Karpas-422 (cell line): ENCODE measurements at regions not wholly inside any gene's neighbourhood (a gene's known extent, or its start where the extent isn't known, plus 50 kb on each side); places are given as distances from the start of the nearest gene placed in this dataset.

Source experiments
- DNase-seq: peaks from one replicate; pipeline ENCODE4 v3.0.0-alpha.2; 2015
- H2AFZ ChIP-seq: fragments of 200-600 bp; sonication (generic); 2 replicates; pipeline ENCODE4 v1.6.1; 2014; ENCODE audit warnings: antibody characterized with exemption, low read length, mixed read lengths
- H3K27ac ChIP-seq: fragments of 200-600 bp; sonication (generic); 2 replicates; pipeline ENCODE4 v1.5.1; 2014; ENCODE audit warnings: mild to moderate bottlenecking, low read length, moderate library complexity
- H3K27me3 ChIP-seq: fragments of 200-600 bp; sonication (generic); 2 replicates; pipeline ENCODE4 v1.6.1; 2014; ENCODE audit warnings: low read length, mixed read lengths
- H3K36me3 ChIP-seq: fragments of 200-600 bp; sonication (generic); 2 replicates; pipeline ENCODE4 v1.6.1; 2014; ENCODE audit warnings: low read length, mixed read lengths; ENCODE audit not compliant: insufficient read depth
- H3K4me1 ChIP-seq: fragments of 200-600 bp; sonication (generic); 2 replicates; pipeline ENCODE4 v1.6.1; 2014; ENCODE audit warnings: mild to moderate bottlenecking, low read length, mixed read lengths
- H3K4me2 ChIP-seq: fragments of 200-600 bp; sonication (generic); 2 replicates; pipeline ENCODE4 v1.6.1; 2014; ENCODE audit warnings: low read length, low read depth, mild to moderate bottlenecking; ENCODE audit not compliant: poor library complexity, severe bottlenecking
- H3K4me3 ChIP-seq: fragments of 200-600 bp; sonication (generic); 2 replicates; pipeline ENCODE4 v1.5.1; 2014; ENCODE audit warnings: mild to moderate bottlenecking, antibody characterized with exemption, low read length, mixed read lengths
- H3K79me2 ChIP-seq: fragments of 200-600 bp; sonication (generic); 2 replicates; pipeline ENCODE4 v1.6.1; 2014; ENCODE audit warnings: mild to moderate bottlenecking, low read length, mixed read lengths
- H3K9ac ChIP-seq: fragments of 200-600 bp; sonication (generic); 2 replicates; pipeline ENCODE4 v1.6.0; 2014; ENCODE audit warnings: low read length
- H3K9me2 ChIP-seq: fragments of 200-600 bp; sonication (generic), shearing (Covaris generic); replicated peaks from 2 replicates; pipeline ENCODE4 v1.6.0; 2014; ENCODE audit warnings: mild to moderate bottlenecking, low read length, moderate library complexity; ENCODE audit not compliant: insufficient read depth
- H3K9me3 ChIP-seq: fragments of 300-700, 200-600 bp; sonication (generic); 2 replicates; pipeline ENCODE4 v1.6.1; 2014; ENCODE audit warnings: low read length, mixed read lengths
- H4K20me1 ChIP-seq: fragments of 200-600 bp; sonication (generic); 2 replicates; pipeline ENCODE4 v1.6.1; 2014; ENCODE audit warnings: mild to moderate bottlenecking, antibody characterized with exemption, low read length, low read depth; ENCODE audit not compliant: insufficient read depth

- H4K20me1 ChIP-seq, result no peaks in the 10 kb centered on the region
- no peak overlapping the region for H3K4me2 ChIP-seq
- no peaks in the 10 kb centered on the region for H3K4me1 ChIP-seq
- no peaks in the 10 kb centered on the region for H3K27me3 ChIP-seq
- H3K36me3 ChIP-seq, result no peaks in the 10 kb centered on the region
- no peak for DNase-seq
- no peaks in the 10 kb centered on the region for H3K9me2 ChIP-seq
- H3K4me3 ChIP-seq, result no peak overlapping the region
- H3K79me2 ChIP-seq, result no peaks in the 10 kb centered on the region
- H3K9me3 ChIP-seq, result no peaks in the 10 kb centered on the region
- no peak overlapping the region for H3K27ac ChIP-seq
- no peak overlapping the region for H3K9ac ChIP-seq
- no peak overlapping the region for H2AFZ ChIP-seq
Observed at GRCh38 chr1:228902781-228903433, 167.6 kb downstream of the RHOU start.

DNA sequence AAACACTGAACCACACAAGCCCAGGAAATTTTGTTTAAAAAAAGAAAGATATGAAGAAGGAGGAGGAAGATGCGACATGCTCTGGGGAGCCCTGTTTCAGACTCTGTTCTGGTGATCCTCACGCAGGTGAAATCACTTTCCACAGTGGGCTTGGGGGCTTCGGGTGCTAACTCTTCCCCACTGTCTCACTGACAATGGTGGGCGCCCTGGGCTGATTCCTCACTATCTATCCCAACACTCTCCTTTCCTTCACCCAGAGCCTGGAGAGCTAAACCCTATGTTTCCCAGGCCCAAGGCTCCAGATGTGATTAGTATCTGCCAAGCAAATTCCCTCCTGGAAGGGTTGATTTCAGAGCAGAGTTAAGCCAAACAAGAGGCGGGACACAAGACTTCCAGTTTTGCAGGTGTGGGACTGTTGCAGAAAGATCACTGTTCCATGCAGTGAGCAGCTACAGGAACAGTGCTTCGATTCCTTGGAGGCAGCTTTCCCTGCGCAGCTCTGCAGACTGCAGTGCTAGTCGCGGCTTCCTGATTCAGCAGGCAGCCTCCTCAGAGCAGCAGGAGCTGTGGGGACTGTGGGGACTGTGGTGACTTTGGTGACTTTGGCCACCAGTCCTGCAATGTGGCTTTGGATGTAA, 168.3 kb downstream of the RHOU start:
- H3K9me2 ChIP-seq, result no peaks in the 10 kb centered on the region
- no peaks in the 10 kb centered on the region for H3K27me3 ChIP-seq
- H3K4me2 ChIP-seq, result no peak overlapping the region
- H3K4me1 ChIP-seq, result no peaks in the 10 kb centered on the region
- H3K9ac ChIP-seq, result no peak overlapping the region
- H3K4me3 ChIP-seq, result no peak overlapping the region
- no peak for DNase-seq
- H3K36me3 ChIP-seq, result no peaks in the 10 kb centered on the region
- H3K27ac ChIP-seq, result no peak overlapping the region
- no peaks in the 10 kb centered on the region for H3K9me3 ChIP-seq
- no peaks in the 10 kb centered on the region for H4K20me1 ChIP-seq
- no peaks in the 10 kb centered on the region for H3K79me2 ChIP-seq
- no peak overlapping the region for H2AFZ ChIP-seq

DNA sequence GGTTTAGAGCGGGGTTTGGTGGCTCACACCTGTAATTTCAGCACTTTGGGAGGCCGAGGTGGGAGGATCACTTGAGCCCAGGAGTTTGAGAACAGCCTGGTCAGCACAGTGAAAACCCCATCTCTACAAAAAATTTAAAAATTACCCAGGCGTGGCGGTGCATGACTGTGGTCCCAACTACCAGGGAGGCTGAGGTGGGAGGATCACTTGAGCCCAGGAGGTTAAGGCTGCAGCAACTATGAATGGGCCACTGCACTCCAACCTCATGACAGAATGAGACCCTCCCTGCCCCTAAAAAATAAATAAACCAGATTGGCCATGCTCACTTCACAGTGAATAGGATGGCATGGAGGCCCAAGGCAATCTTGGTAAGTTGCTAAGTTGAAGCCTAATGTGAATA, 168.9 kb downstream of the RHOU start:
- Histone ChIP-seq H4K20me1 (no peaks in the 10 kb centered on the region), H3K4me2 (no peak overlapping the region)

DNA sequence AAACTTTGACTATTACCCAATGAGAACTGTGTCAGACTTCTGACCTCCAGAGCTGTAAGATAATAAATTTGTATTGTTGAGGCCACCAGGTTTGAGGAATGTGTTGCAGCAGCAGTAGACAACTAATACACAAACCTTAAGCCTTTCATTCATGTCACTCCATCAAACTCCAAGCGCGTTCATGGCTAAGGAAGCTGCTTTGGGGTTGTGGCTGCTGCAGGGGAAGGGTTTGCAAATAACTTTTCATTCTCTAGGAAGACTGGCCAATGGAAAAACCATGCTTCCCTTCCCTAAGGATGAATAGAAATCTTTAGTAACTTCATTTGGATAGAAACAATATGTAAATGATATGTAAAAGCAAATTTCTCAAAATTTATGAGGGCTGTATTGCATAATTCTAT, 170.4 kb downstream of the RHOU start:
- Histone ChIP-seq H2AFZ (no peak overlapping the region), H3K27ac (no peak overlapping the region), H3K9me2 (no peaks in the 10 kb centered on the region), H3K4me2 (no peak overlapping the region), H3K9me3 (no peaks in the 10 kb centered on the region), H3K4me1 (no peaks in the 10 kb centered on the region), H3K79me2 (no peaks in the 10 kb centered on the region), H4K20me1 (no peaks in the 10 kb centered on the region), H3K36me3 (no peaks in the 10 kb centered on the region), H3K4me3 (no peak overlapping the region), H3K9ac (no peak overlapping the region), H3K27me3 (no peaks in the 10 kb centered on the region)
- DNase-seq, result no peak

More for the DNA sequence above, 168.9 kb downstream of the RHOU start:
- Histone ChIP-seq H2AFZ (no peak overlapping the region), H3K4me1 (no peaks in the 10 kb centered on the region), H3K9me3 (no peaks in the 10 kb centered on the region), H3K27me3 (no peaks in the 10 kb centered on the region), H3K4me3 (no peak overlapping the region), H3K27ac (no peak overlapping the region), H3K9me2 (no peaks in the 10 kb centered on the region), H3K9ac (no peak overlapping the region), H3K79me2 (no peaks in the 10 kb centered on the region), H3K36me3 (no peaks in the 10 kb centered on the region)
- DNase-seq, result no peak

DNA sequence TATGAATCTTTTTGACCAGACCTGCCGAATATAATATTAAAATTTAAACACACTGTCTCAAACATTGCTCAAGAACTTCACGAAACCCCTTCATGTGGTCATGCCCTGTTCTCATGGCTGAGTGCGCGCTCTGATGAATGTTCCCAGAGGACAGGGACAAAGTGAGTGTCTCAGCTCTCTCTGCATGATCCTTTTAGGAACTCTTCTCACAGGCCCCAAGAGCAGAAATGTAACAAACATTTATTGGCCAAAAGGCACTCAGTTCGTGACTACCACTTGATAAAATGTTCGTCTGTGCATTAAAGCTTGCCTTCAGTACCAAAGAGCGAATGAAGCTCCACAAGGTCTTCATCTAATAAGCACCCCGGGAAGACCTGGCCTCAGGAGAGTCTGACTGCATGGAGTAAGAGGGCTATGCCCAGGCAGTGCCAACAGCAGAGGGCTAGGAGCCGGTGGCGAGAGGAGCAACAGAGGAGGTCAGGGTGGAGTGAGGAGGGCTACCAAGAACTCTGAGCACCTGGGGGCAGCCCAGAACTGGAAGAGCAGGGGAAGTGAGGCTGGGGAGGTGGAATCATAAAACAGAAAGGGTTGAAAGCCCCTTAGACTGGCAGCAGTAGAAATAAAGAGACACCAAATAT, 171.1 kb downstream of the RHOU start:
- Histone ChIP-seq H3K27me3 (no peaks in the 10 kb centered on the region), H3K9me2 (no peaks in the 10 kb centered on the region), H3K9ac (no peak overlapping the region), H3K4me3 (no peak overlapping the region), H3K9me3 (no peaks in the 10 kb centered on the region), H3K4me2 (no peak overlapping the region), H3K36me3 (no peaks in the 10 kb centered on the region), H3K4me1 (no peaks in the 10 kb centered on the region), H3K79me2 (no peaks in the 10 kb centered on the region), H2AFZ (no peak overlapping the region), H4K20me1 (no peaks in the 10 kb centered on the region), H3K27ac (no peak overlapping the region)
- DNase-seq, result no peak

DNA sequence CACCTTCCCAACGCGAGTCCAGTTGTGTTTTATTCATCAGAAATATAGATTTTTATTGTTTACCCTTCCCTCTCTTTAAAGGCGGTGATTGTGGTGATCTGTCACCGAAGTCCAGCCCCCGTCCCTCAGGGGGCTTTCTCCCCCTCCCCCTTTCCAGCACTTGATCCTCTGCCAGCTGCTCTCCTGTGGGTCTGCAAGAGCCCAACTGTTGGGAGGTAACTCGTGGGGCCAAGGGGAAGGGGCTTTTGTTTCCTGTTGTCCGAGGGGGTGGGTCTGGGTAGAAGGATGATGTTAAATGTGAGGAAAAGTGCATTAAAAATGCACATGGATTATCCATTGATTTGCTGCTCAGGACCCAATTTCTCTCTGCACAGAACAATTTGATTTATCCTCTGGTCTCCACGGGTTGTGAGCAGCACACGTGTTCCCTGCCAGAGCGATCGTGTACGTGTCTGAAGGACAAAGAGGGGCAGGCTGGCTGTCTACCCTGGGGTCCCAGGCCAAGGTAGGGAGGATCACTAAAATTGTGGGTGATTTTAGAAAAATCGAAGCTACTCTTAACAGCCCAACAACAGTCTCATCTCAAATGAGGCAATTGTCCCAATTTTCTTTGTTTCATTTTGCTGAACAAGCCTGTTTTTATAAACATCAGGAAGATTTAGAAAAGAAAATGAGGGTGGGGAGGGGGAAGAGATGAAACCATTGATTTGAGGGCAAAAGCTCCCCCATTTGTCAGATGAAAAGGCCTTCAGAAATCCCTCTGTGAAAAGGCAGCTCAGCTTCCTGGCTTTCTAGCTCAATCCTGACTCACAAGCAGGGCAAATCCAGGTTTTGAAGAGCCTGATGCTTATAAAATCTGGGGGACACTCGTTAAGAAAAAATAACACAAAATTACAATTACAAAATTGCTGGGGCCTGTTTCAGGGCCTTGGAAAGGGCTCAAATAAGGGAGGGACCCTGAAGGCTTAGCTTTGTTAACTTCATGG, 176.2 kb downstream of the RHOU start:
- Histone ChIP-seq H3K27ac (no peak overlapping the region), H3K36me3 (no peaks in the 10 kb centered on the region), H3K4me1 (no peaks in the 10 kb centered on the region), H3K27me3 (no peaks in the 10 kb centered on the region), H3K79me2 (no peaks in the 10 kb centered on the region), H3K9ac (no peak overlapping the region), H4K20me1 (no peaks in the 10 kb centered on the region), H3K4me3 (no peak overlapping the region), H3K9me2 (no peaks in the 10 kb centered on the region), H3K9me3 (no peaks in the 10 kb centered on the region), H2AFZ (no peak overlapping the region), H3K4me2 (no peak overlapping the region)
- no peak for DNase-seq

- H3K79me2 ChIP-seq, result no peaks in the 10 kb centered on the region
- no peaks in the 10 kb centered on the region for H3K9me3 ChIP-seq
- H3K27me3 ChIP-seq, result no peaks in the 10 kb centered on the region
- H3K9me2 ChIP-seq, result no peaks in the 10 kb centered on the region
- H2AFZ ChIP-seq, result no peak overlapping the region
- DNase-seq, result no peak
- no peaks in the 10 kb centered on the region for H3K4me1 ChIP-seq
- no peaks in the 10 kb centered on the region for H3K36me3 ChIP-seq
- H3K27ac ChIP-seq, result no peak overlapping the region
- H4K20me1 ChIP-seq, result no peaks in the 10 kb centered on the region
- no peak overlapping the region for H3K9ac ChIP-seq
- H3K4me3 ChIP-seq, result no peak overlapping the region
- H3K4me2 ChIP-seq, result no peak overlapping the region
Observed at GRCh38 chr1:228913626-228914414, 178.5 kb downstream of the RHOU start.
